GM21381 (cell line): ENCODE measurements at regions not wholly inside any gene's neighbourhood (a gene's known extent, or its start where the extent isn't known, plus 50 kb on each side); places are given as distances from the start of the nearest gene placed in this dataset.
A peak's percentile ranks its signal among the peaks of the same experiment; 100 is the strongest.

Experiments
- ATAC-seq: cut with Tn5 transposase; IDR thresholded peaks from one replicate; pipeline ENCODE4 v1.9.1; 2021; ENCODE audit warnings: mild to moderate bottlenecking, moderate library complexity; ENCODE audit not compliant: unreplicated experiment

DNA sequence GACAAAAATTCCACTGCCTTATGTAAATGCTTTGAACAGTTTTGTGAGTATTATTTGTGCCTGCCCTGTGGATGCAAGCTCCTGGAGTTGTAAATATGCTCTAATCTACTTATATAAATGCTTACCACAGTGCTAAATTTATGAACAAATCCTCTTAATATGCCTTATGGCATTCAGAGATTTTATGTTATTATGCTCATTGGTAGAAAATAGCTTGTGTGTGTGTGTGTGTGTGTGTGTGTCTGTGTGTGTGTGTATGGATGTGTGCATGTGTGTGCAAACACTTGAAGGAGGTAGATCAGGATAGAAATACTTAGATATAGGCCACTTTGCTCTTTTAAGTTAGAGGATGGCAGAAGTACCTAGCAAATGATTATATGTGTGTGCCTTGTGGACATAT is 253.9 kb downstream of the TAF11L14 start:
- no peak for ATAC-seq

DNA sequence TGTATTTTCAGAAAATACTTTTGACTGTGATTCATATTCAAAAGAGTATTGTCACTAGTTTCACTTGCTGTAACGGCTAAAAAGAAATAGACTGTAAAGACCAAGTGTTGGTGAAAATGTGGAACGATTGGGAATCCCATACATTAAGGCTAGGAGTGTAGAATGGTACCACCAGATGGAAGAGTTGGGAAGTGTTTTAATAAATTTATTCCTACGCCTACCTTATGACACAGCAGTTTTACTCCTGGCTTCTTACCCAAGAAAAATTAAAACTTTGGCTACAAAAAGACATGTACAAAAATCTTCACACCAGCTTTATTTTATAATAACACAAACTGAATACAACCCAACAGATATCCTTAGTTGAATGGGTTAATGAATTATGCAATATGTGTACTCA is 256.2 kb downstream of the TAF11L14 start:
- ATAC-seq, result no peak

- ATAC-seq, result no peak
These were observed 257.6 kb downstream of the TAF11L14 start for GRCh38 chr5:17891881-17892280.

DNA sequence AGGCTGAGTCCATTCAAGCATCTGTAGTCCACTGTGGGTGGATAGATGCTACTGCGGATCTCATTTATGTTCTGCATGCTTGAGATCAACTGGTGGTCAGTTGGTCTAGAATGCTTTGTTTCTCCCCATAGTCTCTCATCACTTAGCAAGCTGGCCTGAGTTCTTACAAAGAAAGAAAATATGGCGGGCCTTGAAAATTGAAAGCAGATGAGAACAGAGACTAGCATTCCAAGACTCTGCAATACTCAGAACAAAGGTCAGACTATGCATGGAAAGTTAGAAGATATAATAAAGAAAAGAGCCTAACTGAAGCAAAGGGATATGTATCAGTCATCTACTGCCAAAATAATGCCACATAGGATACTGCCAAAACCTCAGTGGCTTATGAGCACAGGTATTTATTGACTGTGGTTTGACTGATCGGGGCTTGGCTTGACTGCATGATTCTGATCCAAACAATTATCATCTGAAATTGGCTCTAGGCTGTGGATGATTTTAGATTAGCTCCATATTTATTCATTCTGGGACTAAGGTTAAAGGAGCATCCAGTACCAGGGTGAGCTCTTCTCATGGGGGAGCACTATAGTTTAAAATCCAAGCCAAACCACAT is 258.9 kb downstream of the TAF11L14 start:
- ATAC-seq, result no peak

- no peak for ATAC-seq
These were observed 261.2 kb downstream of the TAF11L14 start for GRCh38 chr5:17895288-17896033.

GRCh38 chr5:17896605-17897004 is 262.3 kb downstream of the TAF11L14 start:
- no peak for ATAC-seq

DNA sequence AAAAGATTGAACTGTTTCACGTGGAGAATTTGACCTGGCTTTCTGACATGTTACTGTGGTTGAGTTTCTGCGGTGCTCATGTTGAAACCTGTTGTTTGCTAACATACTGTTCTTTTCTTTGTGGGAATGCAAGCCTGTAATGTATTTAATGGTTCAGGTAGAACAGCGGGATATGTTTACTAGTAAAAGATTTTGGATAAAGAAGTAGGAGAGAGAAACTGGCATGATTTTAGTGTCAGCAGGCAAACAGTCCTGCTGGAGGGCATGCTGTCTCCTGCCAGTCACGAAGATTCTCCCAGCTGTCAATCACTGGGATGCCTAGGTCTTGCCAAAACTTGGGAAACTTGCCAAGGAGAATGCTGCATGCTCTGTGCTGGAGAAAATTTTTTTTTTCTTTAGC is 263.5 kb downstream of the TAF11L14 start:
- ATAC-seq, result no peak

GRCh38 chr5:17898766-17899165 is 264.5 kb downstream of the TAF11L14 start:
- no peak for ATAC-seq

DNA sequence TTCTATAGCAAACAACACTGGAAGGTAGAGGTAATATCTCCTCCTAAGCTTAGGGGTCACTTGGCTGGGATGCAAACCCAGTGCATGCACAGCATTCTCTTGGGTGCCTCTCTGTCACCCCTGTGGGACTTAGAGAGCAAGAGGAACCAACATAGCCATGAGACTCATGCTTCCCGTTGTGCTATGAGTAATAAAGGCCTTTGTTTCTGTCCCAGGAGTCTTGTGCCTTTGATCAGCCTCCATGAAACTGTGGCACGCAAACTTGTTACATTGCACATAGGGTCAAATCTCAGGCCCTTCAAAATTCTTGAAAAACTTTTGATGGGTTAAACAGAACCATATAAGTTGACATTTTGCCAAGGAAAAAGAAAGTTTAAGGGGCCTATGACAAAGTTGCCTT is 272.8 kb downstream of the TAF11L14 start:
- peak; percentile 62 for ATAC-seq

GRCh38 chr5:17910318-17910717 is 276.1 kb downstream of the TAF11L14 start:
- no peak for ATAC-seq

DNA sequence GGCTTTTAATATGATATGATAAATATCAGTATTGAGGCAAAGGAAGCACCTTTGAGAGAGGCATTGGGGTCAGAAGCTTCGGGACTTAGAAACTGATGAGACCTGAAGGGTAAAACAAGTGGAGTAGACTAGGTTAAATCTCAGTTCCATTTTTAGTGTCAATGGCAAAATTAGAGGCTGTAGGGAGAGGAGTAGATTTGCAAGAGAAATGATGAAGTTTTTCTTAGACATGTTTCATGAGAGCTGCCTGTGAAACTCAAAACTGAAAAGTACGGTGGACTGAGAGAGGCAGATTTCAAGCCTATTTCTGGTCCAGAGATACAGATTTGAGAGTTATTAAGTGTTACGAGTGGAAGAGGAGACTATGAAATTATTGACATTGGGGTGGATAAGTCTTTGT is 278.5 kb downstream of the TAF11L14 start:
- ATAC-seq, result peak; percentile 54

DNA sequence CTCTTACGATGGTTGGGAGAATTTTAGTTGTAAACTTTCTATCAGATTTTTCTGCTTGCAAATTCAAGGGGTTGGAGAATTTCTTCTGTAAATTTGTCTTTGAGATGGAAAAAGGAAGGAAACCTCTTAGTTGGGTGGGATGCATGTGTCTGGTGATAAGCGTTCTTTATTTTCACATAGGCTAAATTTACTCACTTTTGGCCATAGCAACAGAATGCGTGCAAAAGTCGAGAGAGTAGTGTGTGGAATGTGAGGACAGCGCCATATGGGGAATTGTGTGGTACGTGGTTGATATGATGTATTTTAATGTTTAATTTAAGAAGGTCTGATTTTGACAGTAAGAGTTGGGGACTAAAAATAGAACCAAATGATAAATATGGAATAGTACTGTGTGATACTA is 282.2 kb downstream of the TAF11L14 start:
- no peak for ATAC-seq

- ATAC-seq, result no peak
These were observed 283.2 kb downstream of the TAF11L14 start for GRCh38 chr5:17917465-17917864.

- no peak for ATAC-seq
These were observed 284.3 kb downstream of the TAF11L14 start for GRCh38 chr5:17918373-17919104.

GRCh38 chr5:17925276-17925675 is 291.0 kb downstream of the TAF11L14 start:
- no peak for ATAC-seq

DNA sequence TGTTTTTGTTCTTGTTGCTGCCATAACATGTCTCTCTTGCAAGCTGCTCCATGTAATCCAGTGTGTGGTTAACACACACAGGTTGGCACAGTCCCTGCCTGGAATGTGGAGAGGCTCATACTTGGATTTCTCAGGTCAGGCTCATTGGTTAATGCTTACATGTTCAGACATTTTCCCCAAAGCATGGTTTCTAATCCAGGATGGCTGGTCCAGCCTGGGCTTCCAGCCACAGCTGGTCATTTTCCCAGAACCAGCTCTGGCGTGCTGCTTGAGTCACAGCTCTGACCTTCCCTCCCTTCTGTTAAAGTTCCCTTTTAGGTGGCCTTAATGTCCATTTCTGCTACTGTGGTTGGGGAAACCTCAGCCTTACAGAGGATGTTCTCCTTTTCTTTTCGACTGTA is 294.3 kb downstream of the TAF11L14 start:
- no peak for ATAC-seq

DNA sequence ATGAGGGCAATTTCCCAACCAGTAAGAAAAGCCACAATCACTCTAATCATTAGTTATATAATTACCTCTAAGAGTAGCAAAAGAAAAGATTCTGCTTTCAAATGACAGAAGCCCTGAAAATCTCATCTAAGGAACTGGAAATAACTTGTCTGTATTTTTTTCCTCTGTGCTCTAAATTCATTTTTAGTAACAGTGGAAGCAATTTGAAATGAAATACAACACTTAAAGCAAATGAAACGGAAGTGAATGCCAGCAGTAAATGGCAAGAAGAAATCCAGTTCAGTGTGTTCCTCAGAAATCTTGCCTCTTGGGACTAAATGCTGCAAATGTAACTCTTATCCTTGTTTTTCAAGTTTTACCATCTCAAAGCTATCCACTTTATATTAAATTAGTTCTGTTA is 294.9 kb downstream of the TAF11L14 start:
- ATAC-seq, result no peak

DNA sequence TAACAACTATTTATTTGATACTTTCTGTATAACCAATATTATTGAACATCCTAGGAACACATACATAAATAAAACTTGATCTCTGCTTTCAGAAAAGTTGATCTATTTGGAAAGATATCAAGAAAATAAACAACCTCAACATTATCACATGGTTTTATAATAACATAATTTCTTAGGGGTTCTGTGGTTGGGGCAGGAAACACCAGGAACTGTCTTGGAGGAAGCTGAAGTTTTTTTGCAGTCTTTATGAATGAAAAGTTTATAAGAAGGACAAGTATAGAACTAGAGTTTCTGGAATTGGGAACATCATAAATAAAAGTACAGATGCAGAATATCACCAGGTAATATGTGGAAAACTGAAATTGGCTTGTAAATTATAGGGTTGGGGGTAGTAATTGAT is 296.1 kb downstream of the TAF11L14 start:
- no peak for ATAC-seq

DNA sequence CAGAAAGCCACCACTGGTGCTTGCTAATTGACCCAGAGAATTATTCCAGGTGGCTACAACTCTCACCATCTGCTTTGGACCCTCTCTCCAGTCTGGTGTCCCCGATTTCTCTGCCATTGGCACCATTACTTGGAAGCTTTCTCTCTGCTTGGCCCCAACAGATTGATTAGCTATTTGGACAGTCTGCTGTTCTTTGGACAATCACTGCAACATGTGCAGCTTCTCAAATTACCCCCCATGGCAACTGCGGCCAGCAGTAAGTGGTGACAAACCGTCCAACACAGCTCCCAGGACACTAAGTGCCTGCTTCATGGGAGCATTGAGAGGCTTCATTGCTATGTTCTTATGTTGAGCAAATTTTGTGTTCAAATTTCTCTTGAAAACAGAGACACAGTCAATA is 309.8 kb downstream of the TAF11L14 start:
- ATAC-seq, result no peak

DNA sequence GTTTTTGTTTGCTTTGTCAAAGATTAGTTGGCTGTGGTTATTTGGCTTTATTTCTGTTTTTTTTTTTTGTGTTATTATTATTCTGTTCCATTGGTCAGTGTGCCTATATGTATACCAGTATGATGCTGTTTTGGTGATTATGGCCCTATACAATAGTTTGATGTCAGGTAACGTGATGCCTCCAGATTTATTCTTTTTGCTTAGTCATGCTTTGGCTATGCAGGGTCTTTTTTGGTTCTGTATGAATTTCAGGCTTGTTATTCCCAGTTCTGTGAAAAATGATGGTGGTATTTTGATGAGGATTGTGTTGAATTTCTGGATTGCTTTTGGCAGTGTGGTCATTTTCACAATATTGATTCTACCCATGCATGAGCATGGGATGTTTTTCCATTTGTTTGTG is 312.8 kb downstream of the TAF11L14 start:
- no peak for ATAC-seq

DNA sequence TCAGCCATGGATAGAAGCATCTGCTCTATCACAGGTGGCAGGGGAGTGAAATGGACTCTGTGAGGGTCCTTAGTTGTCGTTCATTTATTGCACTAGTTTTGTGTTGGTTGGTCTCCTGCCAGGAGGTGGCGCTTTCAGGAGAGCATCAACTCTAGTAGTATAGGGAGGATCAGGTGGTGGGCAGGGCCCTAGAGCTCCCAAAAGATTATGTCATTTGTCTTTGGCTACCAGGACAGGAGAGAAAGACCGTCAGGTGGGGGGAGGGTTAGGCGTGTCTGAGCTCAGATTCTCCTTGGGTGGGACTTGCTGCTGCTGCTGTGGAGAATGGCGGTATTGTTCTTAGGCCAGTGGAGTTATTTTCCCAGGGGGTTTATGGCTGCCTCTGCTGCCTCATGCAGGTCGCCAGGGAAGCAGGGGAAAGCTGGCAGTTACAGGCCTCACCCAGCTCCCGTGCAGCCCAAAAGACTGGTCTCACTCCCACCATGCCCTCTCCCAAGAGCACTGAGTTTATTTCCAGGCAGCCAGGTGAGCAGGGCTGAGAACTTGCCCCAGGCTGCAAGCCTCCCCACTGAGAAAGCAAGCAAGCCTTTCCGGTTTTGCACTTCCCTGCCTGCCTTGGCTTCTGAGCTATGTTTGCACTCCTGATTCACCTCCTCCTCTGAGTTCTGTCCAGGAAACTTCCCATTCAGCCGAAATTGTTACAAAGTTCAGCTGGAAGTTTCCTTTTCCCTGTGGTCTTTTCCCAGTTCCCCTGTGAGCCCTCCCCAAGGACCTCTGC is 317.3 kb downstream of the TAF11L14 start:
- no peak for ATAC-seq
